Right cardiac atrium (tissue), 5 donors: ENCODE measurements at regions not wholly inside any gene's neighbourhood (a gene's known extent, or its start where the extent isn't known, plus 50 kb on each side); places are given as distances from the start of the nearest gene placed in this dataset.

Experiments used
- ATAC-seq, 2 donors: fragments of 200-7000 bp; cut with Tn5 transposase; one replicate each; pipeline versions ENCODE4 v1.8.0 to v1.9.1; 2020; ENCODE audit warnings: moderate library complexity in 2 of 2, mild to moderate bottlenecking in 1 of 2
- DNase-seq, 3 donors: peaks; one replicate each; pipeline ENCODE4 v3.0.0-alpha.2; 2020
- H3K27ac ChIP-seq: one replicate; pipeline ENCODE4 v1.5.1; 2013; ENCODE audit warnings: mild to moderate bottlenecking, low read length, control low read depth, moderate library complexity
- H3K27me3 ChIP-seq: one replicate; pipeline ENCODE4 v1.6.1; 2013; ENCODE audit not compliant: control insufficient read depth, insufficient read depth
- H3K4me1 ChIP-seq: one replicate; pipeline ENCODE4 v1.6.1; 2013; ENCODE audit warnings: low read length; ENCODE audit not compliant: control insufficient read depth, insufficient read depth
- H3K4me3 ChIP-seq: one replicate; pipeline ENCODE4 v1.5.1; 2013; ENCODE audit warnings: low read length, control low read depth
- H3K9me3 ChIP-seq: one replicate; pipeline ENCODE4 v1.6.1; 2013; ENCODE audit warnings: low read length; ENCODE audit not compliant: control insufficient read depth
- whole genome bisulfite sequencing: extraction: QIAGEN DNeasy Blood & Tissue Kit; methylation state at CpG from one replicate; pipeline ENCODE4 v1.1.7; 2013; 5-methylcytosine and 5-hydroxymethylcytosine counted together
- intact Hi-C, 4 donors: fragments of 100-400 bp; cut with DNase I; formaldehyde crosslinking; loops; one replicate each; pipeline versions ENCODE4 v1.11.0 to v1.14.0; 2022 to 2023
- donor health status: healthy with polysubstance abuse.
- donor health status: DM: no; HTN: yes; CAD: no.
- donor health status: DM: no; HTN: no; CAD: no.
- donor health status: DM: no; HTN: yes; CAD: no; lungs with severe emphysema.
- donor health status: DM: yes; HTN: yes; CAD: no.

GRCh38 chr18:26714739-26715138, 150.8 kb downstream of the AQP4 start:
- ATAC-seq (no peak), DNase-seq (no peak)
- H3K9me3 ChIP-seq, result no peaks in the 10 kb centered on the region
- no peak overlapping the region for H3K4me3 ChIP-seq
- intact Hi-C loops, result no loop called here
- H3K4me1 ChIP-seq, result no peaks in the 10 kb centered on the region
- no peaks in the 10 kb centered on the region for H3K27me3 ChIP-seq
- WGBS, result 31% methylated on average over 6 of the region's 6 CpGs
- no peak overlapping the region for H3K27ac ChIP-seq

DNA sequence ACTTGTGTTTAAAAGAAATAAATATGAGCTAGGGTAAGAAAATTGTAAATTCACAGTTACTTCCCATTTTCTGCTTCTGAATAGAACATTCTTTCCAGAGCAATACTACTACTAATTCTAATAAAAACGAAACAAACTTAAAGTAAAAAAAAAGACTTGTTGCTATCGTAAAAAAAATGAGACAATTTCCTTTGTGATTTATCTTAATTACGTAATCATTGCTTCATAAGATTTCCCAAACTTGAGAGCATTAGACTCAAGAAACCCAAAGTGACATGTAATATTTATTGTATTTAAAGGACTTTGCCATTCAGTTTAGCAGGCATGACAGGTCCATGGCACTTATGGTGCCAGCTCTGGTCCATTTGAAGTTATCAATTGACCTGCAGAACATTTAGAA, 153.8 kb downstream of the AQP4 start:
- no peak for DNase-seq
- Histone ChIP-seq H3K27me3 (no peaks in the 10 kb centered on the region), H3K4me1 (no peaks in the 10 kb centered on the region), H3K27ac (no peak overlapping the region), H3K4me3 (no peak overlapping the region), H3K9me3 (no peaks in the 10 kb centered on the region)
- 52% methylated on average over 3 of the region's 3 CpGs for WGBS
- no peak for ATAC-seq
- intact Hi-C loops, result no loop called here

- intact Hi-C loops, result no loop called here
- ATAC-seq (no peak), DNase-seq (no peak)
- no peaks in the 10 kb centered on the region for H3K4me1 ChIP-seq
- H3K4me3 ChIP-seq, result no peak overlapping the region
- H3K27me3 ChIP-seq, result no peaks in the 10 kb centered on the region
- no peaks in the 10 kb centered on the region for H3K9me3 ChIP-seq
- H3K27ac ChIP-seq, result no peak overlapping the region
- WGBS, result 44% methylated on average over 4 of the region's 4 CpGs
Observed at GRCh38 chr18:26710470-26711096, 154.9 kb downstream of the AQP4 start.

DNA sequence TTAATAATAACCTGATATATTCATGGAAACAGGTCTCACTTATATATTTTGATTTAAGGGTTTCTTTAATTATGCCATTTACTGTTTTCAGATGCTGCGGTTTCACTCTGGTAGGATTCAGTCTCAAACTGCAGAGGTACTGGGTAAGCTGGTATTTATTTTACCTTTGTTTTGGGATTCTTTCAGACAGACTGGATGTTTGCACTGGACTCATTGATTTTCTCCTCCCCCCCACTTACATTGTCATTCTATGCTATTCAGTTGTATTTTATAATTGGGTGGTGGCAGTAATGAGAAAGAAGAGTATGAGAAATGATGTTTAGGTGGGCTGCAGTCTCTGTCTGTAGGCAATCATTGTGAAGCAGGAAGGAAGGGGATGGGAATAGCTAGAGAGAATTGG, 155.6 kb downstream of the AQP4 start:
- no peak for DNase-seq
- WGBS, result 95% methylated on average over 1 of the region's 1 CpG
- Histone ChIP-seq H3K27me3 (no peaks in the 10 kb centered on the region), H3K4me1 (no peaks in the 10 kb centered on the region), H3K4me3 (no peak overlapping the region), H3K9me3 (no peaks in the 10 kb centered on the region), H3K27ac (no peak overlapping the region)
- intact Hi-C loops, result no loop called here
- ATAC-seq, result no peak

DNA sequence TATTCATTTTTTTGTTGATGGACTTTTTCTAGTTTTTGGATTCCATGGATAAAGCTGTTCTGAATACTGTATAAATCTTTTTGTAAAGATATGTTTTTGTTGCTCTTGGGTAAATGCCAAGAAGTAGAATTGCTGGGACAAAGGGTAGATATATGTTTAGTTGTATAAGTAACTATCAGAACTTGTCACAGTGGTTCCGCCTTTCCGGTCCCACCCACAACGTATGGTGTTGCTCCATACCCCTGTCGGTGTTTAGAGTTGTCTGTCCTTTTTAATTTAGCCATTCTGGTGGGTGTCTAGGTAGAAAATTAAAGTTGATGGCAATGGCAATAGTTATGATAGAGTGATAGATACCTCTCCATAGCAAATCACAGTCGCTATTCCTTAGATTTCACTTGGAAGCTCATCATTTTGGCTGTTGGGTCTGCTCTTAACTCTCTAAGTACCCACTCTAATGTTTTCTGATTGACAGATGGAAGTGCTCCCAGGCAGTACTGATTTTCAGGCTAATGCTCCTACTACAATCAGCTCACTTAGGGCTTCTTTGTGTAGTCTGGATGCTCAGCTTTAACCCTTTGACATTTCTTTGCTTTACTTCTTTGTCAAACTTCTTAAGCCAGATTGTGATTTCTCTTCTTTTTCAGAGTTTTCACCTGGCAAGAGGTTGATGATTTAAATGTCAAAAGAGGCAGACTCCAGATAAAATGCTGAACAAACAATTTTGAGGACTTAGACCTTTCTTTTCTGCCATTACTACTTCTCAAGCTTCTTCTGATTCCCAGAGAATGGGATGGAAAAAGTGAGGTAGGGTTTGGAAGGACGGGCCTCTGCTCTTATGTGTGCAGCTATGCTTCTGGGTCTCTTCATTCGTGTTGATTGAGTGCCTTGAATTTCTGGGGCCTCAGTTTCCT, 156.4 kb downstream of the AQP4 start:
- ATAC-seq (no peak), DNase-seq (no peak)
- 69% methylated on average over 7 of the region's 7 CpGs for WGBS
- no peaks in the 10 kb centered on the region for H3K27me3 ChIP-seq
- intact Hi-C loops, result no loop called here
- no peaks in the 10 kb centered on the region for H3K9me3 ChIP-seq
- H3K4me1 ChIP-seq, result no peaks in the 10 kb centered on the region
- H3K4me3 ChIP-seq, result no peak overlapping the region
- no peak overlapping the region for H3K27ac ChIP-seq

GRCh38 chr18:26706911-26707351, 158.6 kb downstream of the AQP4 start:
- H3K9me3 ChIP-seq, result no peaks in the 10 kb centered on the region
- ATAC-seq, result peak; percentile 90 to 92
- WGBS, result 17% methylated on average over 10 of the region's 10 CpGs
- H3K27ac ChIP-seq, result no peak overlapping the region
- no peaks in the 10 kb centered on the region for H3K4me1 ChIP-seq
- H3K4me3 ChIP-seq, result no peak overlapping the region
- no peaks in the 10 kb centered on the region for H3K27me3 ChIP-seq
- DNase-seq, result peak in 1 of 3 donors; percentile 48
- intact Hi-C loops, result no loop called here

GRCh38 chr18:26705757-26706156, 157.4 kb upstream of the KCTD1 start:
- Histone ChIP-seq H3K4me3 (no peak overlapping the region), H3K9me3 (no peaks in the 10 kb centered on the region), H3K27me3 (no peaks in the 10 kb centered on the region), H3K4me1 (no peaks in the 10 kb centered on the region), H3K27ac (no peak overlapping the region)
- intact Hi-C loops, result no loop called here
- DNase-seq, result no peak
- ATAC-seq, result no peak

- no peak for DNase-seq
- no peak for ATAC-seq
- Histone ChIP-seq H3K27ac (no peak overlapping the region), H3K27me3 (no peaks in the 10 kb centered on the region), H3K4me3 (no peak overlapping the region), H3K4me1 (no peaks in the 10 kb centered on the region), H3K9me3 (no peaks in the 10 kb centered on the region)
- intact Hi-C loops, result no loop called here
- WGBS, result 84% methylated on average over 7 of the region's 7 CpGs
Observed at GRCh38 chr18:26703170-26703930, 155.0 kb upstream of the KCTD1 start.

GRCh38 chr18:26702086-26702485, 153.7 kb upstream of the KCTD1 start:
- no peaks in the 10 kb centered on the region for H3K4me1 ChIP-seq
- H3K27me3 ChIP-seq, result no peaks in the 10 kb centered on the region
- intact Hi-C loops, result no loop called here
- WGBS, result 73% methylated on average over 6 of the region's 6 CpGs
- H3K4me3 ChIP-seq, result no peak overlapping the region
- no peak for DNase-seq
- no peaks in the 10 kb centered on the region for H3K9me3 ChIP-seq
- H3K27ac ChIP-seq, result no peak overlapping the region
- no peak for ATAC-seq

DNA sequence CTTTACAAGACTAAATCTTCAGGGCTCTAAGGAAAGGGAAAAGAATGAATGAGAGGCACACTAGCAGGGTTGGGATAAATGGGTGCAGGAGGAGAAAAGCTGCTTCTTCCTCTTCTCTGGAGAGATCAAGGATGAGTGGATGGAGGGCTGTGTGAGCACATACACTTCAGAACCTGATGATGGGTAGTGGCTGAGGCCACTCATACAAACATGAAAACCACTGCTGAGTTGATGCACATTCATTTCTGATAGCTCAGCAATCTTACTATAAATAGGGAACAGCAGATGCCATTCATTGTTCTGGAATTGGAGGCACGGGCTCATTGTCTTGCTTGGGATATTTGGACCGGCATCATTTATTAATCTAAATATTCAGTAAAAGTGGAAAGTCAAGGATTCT, 152.4 kb upstream of the KCTD1 start:
- H3K4me3 ChIP-seq, result no peak overlapping the region
- no peak for DNase-seq
- H3K27ac ChIP-seq, result no peak overlapping the region
- H3K9me3 ChIP-seq, result no peaks in the 10 kb centered on the region
- intact Hi-C loops, result no loop called here
- 49% methylated on average over 2 of the region's 2 CpGs for WGBS
- no peaks in the 10 kb centered on the region for H3K4me1 ChIP-seq
- ATAC-seq, result no peak
- no peaks in the 10 kb centered on the region for H3K27me3 ChIP-seq

DNA sequence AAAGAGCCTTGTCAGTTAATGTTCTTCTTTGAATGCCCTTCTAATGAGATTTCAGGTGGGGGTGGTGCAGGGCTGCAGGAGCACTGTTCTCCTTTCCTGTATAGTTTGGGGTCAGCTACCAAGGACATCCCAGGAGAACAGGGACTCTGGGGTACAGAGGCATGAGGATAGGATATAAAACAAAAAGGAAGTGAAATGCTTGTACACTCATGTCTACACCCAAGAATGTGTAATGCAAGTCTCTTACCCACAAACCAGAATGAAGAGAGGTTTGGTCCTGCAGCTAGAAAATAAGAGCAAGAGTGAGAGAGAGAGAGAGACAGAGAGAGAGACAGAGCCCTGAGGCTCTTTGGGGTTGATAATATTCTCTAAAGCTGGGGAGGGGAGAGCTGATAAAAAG, 151.8 kb upstream of the KCTD1 start:
- intact Hi-C loops, result no loop called here
- Histone ChIP-seq H3K9me3 (no peaks in the 10 kb centered on the region), H3K4me3 (no peak overlapping the region), H3K27ac (no peak overlapping the region), H3K27me3 (no peaks in the 10 kb centered on the region), H3K4me1 (no peaks in the 10 kb centered on the region)
- ATAC-seq (no peak), DNase-seq (no peak)
